ENCODE measurements at regions not wholly inside any gene's neighbourhood (a gene's known extent, or its start where the extent isn't known, plus 50 kb on each side); places are given as distances from the start of the nearest gene placed in this dataset.

- H3K14ac ChIP-seq (ENCODE audit: low read length) = no peak overlapping the region
- no peak overlapping the region for H3K4ac ChIP-seq (ENCODE audit: low read depth, low read length)
- H3K9ac ChIP-seq (ENCODE audit: low read length) = no peak overlapping the region
- no peaks in the 10 kb centered on the region for H3K27me3 ChIP-seq (ENCODE audit: insufficient read depth, low read length)
- no CpG with 5 or more reads among the region's 7 CpGs for WGBS (ENCODE audit: extremely low coverage, insufficient coverage, insufficient read length)
- no peak overlapping the region for H3K23ac ChIP-seq (ENCODE audit: low read length)
- H4K12ac ChIP-seq (ENCODE audit: low read depth, low read length) = no peak overlapping the region
- H2BK5ac ChIP-seq (ENCODE audit: low read depth, low read length, poor library complexity) = no peak overlapping the region
- no peak overlapping the region for H3K27ac ChIP-seq (ENCODE audit: low read depth, low read length)
- H3K4me1 ChIP-seq (ENCODE audit: control insufficient read depth in 1 of 2, insufficient read depth in 2 of 2, low read length in 2 of 2) = peaks cover 0 to 2% of the 10 kb centered on the region in 2 experiments
- DNase-seq = no peak
- no peak overlapping the region for H3K18ac ChIP-seq (ENCODE audit: low read length)
- H2AK5ac ChIP-seq (ENCODE audit: low read length) = no peak overlapping the region
- no peak overlapping the region for H3K4me2 ChIP-seq (ENCODE audit: low read length)
- no peak overlapping the region for H2BK120ac ChIP-seq (ENCODE audit: insufficient read depth, low read length, poor library complexity)
- H3K79me1 ChIP-seq (ENCODE audit: low read length) = no peaks in the 10 kb centered on the region
- H2AFZ ChIP-seq (ENCODE audit: insufficient read depth, low read length, poor library complexity) = no peak overlapping the region
- H3K36me3 ChIP-seq (ENCODE audit: control insufficient read depth in 1 of 2, insufficient read depth in 2 of 2, low read length in 2 of 2) = no peaks in the 10 kb centered on the region
- H3K79me2 ChIP-seq (ENCODE audit: control insufficient read depth, insufficient read depth, low read length, poor library complexity) = no peaks in the 10 kb centered on the region
- H2BK12ac ChIP-seq (ENCODE audit: low read length) = no peak overlapping the region
- no peak overlapping the region for H4K8ac ChIP-seq (ENCODE audit: low read depth, low read length)
- H3K4me3 ChIP-seq (ENCODE audit: low read depth, low read length) = no peak overlapping the region
- no peak overlapping the region for H4K91ac ChIP-seq (ENCODE audit: low read depth, low read length)
- H3K9me3 ChIP-seq (ENCODE audit: insufficient read depth, low read depth, low read length) = peaks cover 1% of the 10 kb centered on the region
Measured at GRCh38 chr16:73813527-73813926, 483.1 kb upstream of the PSMD7 start.

GRCh38 chr16:73804456-73804855, 492.2 kb upstream of the PSMD7 start:
- H3K4ac ChIP-seq (ENCODE audit: low read depth, low read length) = no peak overlapping the region
- H2BK12ac ChIP-seq (ENCODE audit: low read length) = no peak overlapping the region
- no peak overlapping the region for H3K4me3 ChIP-seq (ENCODE audit: low read depth, low read length)
- no peaks in the 10 kb centered on the region for H3K4me1 ChIP-seq (ENCODE audit: control insufficient read depth in 1 of 2, insufficient read depth in 2 of 2, low read length in 2 of 2)
- no peak overlapping the region for H4K8ac ChIP-seq (ENCODE audit: low read depth, low read length)
- no peaks in the 10 kb centered on the region for H3K27me3 ChIP-seq (ENCODE audit: insufficient read depth, low read length)
- H3K23ac ChIP-seq (ENCODE audit: low read length) = no peak overlapping the region
- DNase-seq = no peak
- no peak overlapping the region for H2BK120ac ChIP-seq (ENCODE audit: insufficient read depth, low read length, poor library complexity)
- H2AFZ ChIP-seq (ENCODE audit: insufficient read depth, low read length, poor library complexity) = no peak overlapping the region
- no peak overlapping the region for H2AK5ac ChIP-seq (ENCODE audit: low read length)
- H3K9me3 ChIP-seq (ENCODE audit: insufficient read depth, low read depth, low read length) = no peaks in the 10 kb centered on the region
- WGBS (ENCODE audit: extremely low coverage, insufficient coverage, insufficient read length) = no CpG with 5 or more reads among the region's 1 CpG
- no peaks in the 10 kb centered on the region for H3K79me1 ChIP-seq (ENCODE audit: low read length)
- no peaks in the 10 kb centered on the region for H3K79me2 ChIP-seq (ENCODE audit: control insufficient read depth, insufficient read depth, low read length, poor library complexity)
- H3K18ac ChIP-seq (ENCODE audit: low read length) = no peak overlapping the region
- H3K14ac ChIP-seq (ENCODE audit: low read length) = no peak overlapping the region
- H4K12ac ChIP-seq (ENCODE audit: low read depth, low read length) = no peak overlapping the region
- H3K36me3 ChIP-seq (ENCODE audit: control insufficient read depth in 1 of 2, insufficient read depth in 2 of 2, low read length in 2 of 2) = no peaks in the 10 kb centered on the region
- H2BK5ac ChIP-seq (ENCODE audit: low read depth, low read length, poor library complexity) = no peak overlapping the region
- no peak overlapping the region for H4K91ac ChIP-seq (ENCODE audit: low read depth, low read length)
- no peak overlapping the region for H3K9ac ChIP-seq (ENCODE audit: low read length)
- no peak overlapping the region for H3K27ac ChIP-seq (ENCODE audit: low read depth, low read length)
- no peak overlapping the region for H3K4me2 ChIP-seq (ENCODE audit: low read length)

- no peak overlapping the region for H3K18ac ChIP-seq (ENCODE audit: low read length)
- H3K4me3 ChIP-seq (ENCODE audit: low read depth, low read length) = no peak overlapping the region
- no peak for DNase-seq
Measured at GRCh38 chr16:73798471-73798870, 498.1 kb upstream of the PSMD7 start.

GRCh38 chr16:73797115-73797514, 499.5 kb upstream of the PSMD7 start:
- DNase-seq = no peak
- Histone ChIP-seq H4K8ac (ENCODE audit: low read depth, low read length) (no peak overlapping the region), H2AK5ac (ENCODE audit: low read length) (no peak overlapping the region), H3K4me2 (ENCODE audit: low read length) (no peak overlapping the region), H4K91ac (ENCODE audit: low read depth, low read length) (no peak overlapping the region), H4K12ac (ENCODE audit: low read depth, low read length) (no peak overlapping the region), H3K9me3 (ENCODE audit: insufficient read depth, low read depth, low read length) (no peaks in the 10 kb centered on the region), H2AFZ (ENCODE audit: insufficient read depth, low read length, poor library complexity) (no peak overlapping the region), H3K4ac (ENCODE audit: low read depth, low read length) (no peak overlapping the region), H3K14ac (ENCODE audit: low read length) (no peak overlapping the region), H3K36me3 (ENCODE audit: control insufficient read depth in 1 of 2, insufficient read depth in 2 of 2, low read length in 2 of 2) (no peaks in the 10 kb centered on the region), H3K79me1 (ENCODE audit: low read length) (no peaks in the 10 kb centered on the region), H3K79me2 (ENCODE audit: control insufficient read depth, insufficient read depth, low read length, poor library complexity) (no peaks in the 10 kb centered on the region), H2BK120ac (ENCODE audit: insufficient read depth, low read length, poor library complexity) (no peak overlapping the region), H3K23ac (ENCODE audit: low read length) (no peak overlapping the region), H3K9ac (ENCODE audit: low read length) (no peak overlapping the region), H3K4me1 (ENCODE audit: control insufficient read depth in 1 of 2, insufficient read depth in 2 of 2, low read length in 2 of 2) (no peaks in the 10 kb centered on the region), H2BK12ac (ENCODE audit: low read length) (no peak overlapping the region), H2BK5ac (ENCODE audit: low read depth, low read length, poor library complexity) (no peak overlapping the region), H3K27me3 (ENCODE audit: insufficient read depth, low read length) (no peaks in the 10 kb centered on the region), H3K27ac (ENCODE audit: low read depth, low read length) (no peak overlapping the region), H3K18ac (ENCODE audit: low read length) (no peak overlapping the region), H3K4me3 (ENCODE audit: low read depth, low read length) (no peak overlapping the region)
- WGBS (ENCODE audit: extremely low coverage, insufficient coverage, insufficient read length) = no CpG with 5 or more reads among the region's 1 CpG

More at GRCh38 chr16:73798471-73798870, 498.1 kb upstream of the PSMD7 start:
- Histone ChIP-seq H4K91ac (ENCODE audit: low read depth, low read length) (no peak overlapping the region), H3K4me1 (ENCODE audit: control insufficient read depth in 1 of 2, insufficient read depth in 2 of 2, low read length in 2 of 2) (no peaks in the 10 kb centered on the region), H2BK12ac (ENCODE audit: low read length) (no peak overlapping the region), H3K36me3 (ENCODE audit: control insufficient read depth in 1 of 2, insufficient read depth in 2 of 2, low read length in 2 of 2) (no peaks in the 10 kb centered on the region), H2BK5ac (ENCODE audit: low read depth, low read length, poor library complexity) (no peak overlapping the region), H3K79me1 (ENCODE audit: low read length) (no peaks in the 10 kb centered on the region), H3K4ac (ENCODE audit: low read depth, low read length) (no peak overlapping the region), H4K8ac (ENCODE audit: low read depth, low read length) (no peak overlapping the region), H3K23ac (ENCODE audit: low read length) (no peak overlapping the region), H2BK120ac (ENCODE audit: insufficient read depth, low read length, poor library complexity) (no peak overlapping the region), H3K14ac (ENCODE audit: low read length) (no peak overlapping the region), H2AK5ac (ENCODE audit: low read length) (no peak overlapping the region), H2AFZ (ENCODE audit: insufficient read depth, low read length, poor library complexity) (no peak overlapping the region), H4K12ac (ENCODE audit: low read depth, low read length) (no peak overlapping the region), H3K9ac (ENCODE audit: low read length) (no peak overlapping the region), H3K27ac (ENCODE audit: low read depth, low read length) (no peak overlapping the region), H3K79me2 (ENCODE audit: control insufficient read depth, insufficient read depth, low read length, poor library complexity) (no peaks in the 10 kb centered on the region), H3K4me2 (ENCODE audit: low read length) (no peak overlapping the region), H3K9me3 (ENCODE audit: insufficient read depth, low read depth, low read length) (no peaks in the 10 kb centered on the region), H3K27me3 (ENCODE audit: insufficient read depth, low read length) (no peaks in the 10 kb centered on the region)
- no CpG with 5 or more reads among the region's 5 CpGs for WGBS (ENCODE audit: extremely low coverage, insufficient coverage, insufficient read length)
